ENCODE measurements at regions not wholly inside any gene's neighbourhood (a gene's known extent, or its start where the extent isn't known, plus 50 kb on each side); places are given as distances from the start of the nearest gene placed in this dataset.

DNA sequence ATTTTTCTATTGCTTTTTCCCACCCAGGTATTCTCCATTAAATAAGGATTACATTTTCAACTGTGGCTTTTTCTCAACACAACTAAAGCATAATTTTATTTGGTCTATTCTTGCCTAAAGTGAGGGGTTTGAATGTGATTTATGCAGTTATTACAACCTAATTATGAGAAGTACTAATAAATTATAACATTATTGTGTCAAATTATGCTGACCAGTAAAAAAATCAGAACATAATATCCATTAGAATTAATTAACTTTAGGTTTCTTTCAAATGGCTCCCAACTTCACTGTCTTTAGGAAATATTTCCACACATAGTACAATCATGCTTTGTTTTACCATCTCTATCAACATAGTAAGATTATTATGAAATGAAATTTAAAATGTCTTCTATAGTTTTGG, 1293.9 kb downstream of the FSTL5 start:
- TF ChIP-seq, protein P1, sequence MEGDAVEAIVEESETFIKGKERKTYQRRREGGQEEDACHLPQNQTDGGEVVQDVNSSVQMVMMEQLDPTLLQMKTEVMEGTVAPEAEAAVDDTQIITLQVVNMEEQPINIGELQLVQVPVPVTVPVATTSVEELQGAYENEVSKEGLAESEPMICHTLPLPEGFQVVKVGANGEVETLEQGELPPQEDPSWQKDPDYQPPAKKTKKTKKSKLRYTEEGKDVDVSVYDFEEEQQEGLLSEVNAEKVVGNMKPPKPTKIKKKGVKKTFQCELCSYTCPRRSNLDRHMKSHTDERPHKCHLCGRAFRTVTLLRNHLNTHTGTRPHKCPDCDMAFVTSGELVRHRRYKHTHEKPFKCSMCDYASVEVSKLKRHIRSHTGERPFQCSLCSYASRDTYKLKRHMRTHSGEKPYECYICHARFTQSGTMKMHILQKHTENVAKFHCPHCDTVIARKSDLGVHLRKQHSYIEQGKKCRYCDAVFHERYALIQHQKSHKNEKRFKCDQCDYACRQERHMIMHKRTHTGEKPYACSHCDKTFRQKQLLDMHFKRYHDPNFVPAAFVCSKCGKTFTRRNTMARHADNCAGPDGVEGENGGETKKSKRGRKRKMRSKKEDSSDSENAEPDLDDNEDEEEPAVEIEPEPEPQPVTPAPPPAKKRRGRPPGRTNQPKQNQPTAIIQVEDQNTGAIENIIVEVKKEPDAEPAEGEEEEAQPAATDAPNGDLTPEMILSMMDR (IDR thresholded peaks at IDR 0.05): no peak
- TF ChIP-seq, protein P2, sequence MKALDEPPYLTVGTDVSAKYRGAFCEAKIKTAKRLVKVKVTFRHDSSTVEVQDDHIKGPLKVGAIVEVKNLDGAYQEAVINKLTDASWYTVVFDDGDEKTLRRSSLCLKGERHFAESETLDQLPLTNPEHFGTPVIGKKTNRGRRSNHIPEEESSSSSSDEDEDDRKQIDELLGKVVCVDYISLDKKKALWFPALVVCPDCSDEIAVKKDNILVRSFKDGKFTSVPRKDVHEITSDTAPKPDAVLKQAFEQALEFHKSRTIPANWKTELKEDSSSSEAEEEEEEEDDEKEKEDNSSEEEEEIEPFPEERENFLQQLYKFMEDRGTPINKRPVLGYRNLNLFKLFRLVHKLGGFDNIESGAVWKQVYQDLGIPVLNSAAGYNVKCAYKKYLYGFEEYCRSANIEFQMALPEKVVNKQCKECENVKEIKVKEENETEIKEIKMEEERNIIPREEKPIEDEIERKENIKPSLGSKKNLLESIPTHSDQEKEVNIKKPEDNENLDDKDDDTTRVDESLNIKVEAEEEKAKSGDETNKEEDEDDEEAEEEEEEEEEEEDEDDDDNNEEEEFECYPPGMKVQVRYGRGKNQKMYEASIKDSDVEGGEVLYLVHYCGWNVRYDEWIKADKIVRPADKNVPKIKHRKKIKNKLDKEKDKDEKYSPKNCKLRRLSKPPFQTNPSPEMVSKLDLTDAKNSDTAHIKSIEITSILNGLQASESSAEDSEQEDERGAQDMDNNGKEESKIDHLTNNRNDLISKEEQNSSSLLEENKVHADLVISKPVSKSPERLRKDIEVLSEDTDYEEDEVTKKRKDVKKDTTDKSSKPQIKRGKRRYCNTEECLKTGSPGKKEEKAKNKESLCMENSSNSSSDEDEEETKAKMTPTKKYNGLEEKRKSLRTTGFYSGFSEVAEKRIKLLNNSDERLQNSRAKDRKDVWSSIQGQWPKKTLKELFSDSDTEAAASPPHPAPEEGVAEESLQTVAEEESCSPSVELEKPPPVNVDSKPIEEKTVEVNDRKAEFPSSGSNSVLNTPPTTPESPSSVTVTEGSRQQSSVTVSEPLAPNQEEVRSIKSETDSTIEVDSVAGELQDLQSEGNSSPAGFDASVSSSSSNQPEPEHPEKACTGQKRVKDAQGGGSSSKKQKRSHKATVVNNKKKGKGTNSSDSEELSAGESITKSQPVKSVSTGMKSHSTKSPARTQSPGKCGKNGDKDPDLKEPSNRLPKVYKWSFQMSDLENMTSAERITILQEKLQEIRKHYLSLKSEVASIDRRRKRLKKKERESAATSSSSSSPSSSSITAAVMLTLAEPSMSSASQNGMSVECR (CRISPR knock-in tag; IDR thresholded peaks at IDR 0.05; ENCODE audit: borderline replicate concordance): no peak
- TF ChIP-seq, protein P3, sequence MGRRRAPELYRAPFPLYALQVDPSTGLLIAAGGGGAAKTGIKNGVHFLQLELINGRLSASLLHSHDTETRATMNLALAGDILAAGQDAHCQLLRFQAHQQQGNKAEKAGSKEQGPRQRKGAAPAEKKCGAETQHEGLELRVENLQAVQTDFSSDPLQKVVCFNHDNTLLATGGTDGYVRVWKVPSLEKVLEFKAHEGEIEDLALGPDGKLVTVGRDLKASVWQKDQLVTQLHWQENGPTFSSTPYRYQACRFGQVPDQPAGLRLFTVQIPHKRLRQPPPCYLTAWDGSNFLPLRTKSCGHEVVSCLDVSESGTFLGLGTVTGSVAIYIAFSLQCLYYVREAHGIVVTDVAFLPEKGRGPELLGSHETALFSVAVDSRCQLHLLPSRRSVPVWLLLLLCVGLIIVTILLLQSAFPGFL (CRISPR knock-in tag; IDR thresholded peaks at IDR 0.05; ENCODE audit: borderline replicate concordance): no peak

Measured in WTC11 (cell line).